Suprapubic skin (tissue), 3 donors: ENCODE measurements at regions not wholly inside any gene's neighbourhood (a gene's known extent, or its start where the extent isn't known, plus 50 kb on each side); places are given as distances from the start of the nearest gene placed in this dataset.

ENCODE experiments used
- EP300 ChIP-seq: sonication (generic); formaldehyde crosslinking; IDR thresholded peaks from one replicate; pipeline ENCODE4 v1.6.1; 2017; ENCODE audit warnings: antibody characterized with exemption
- TF ChIP-seq, protein P1 (sequence below), 2 donors: fragments of 200-600 bp in 1 of 2; fragments of 450-650 bp in 1 of 2; sonication (generic) in 1 of 2; IDR thresholded peaks; one replicate each; pipeline ENCODE4 v1.5.1; 2016 to 2019; ENCODE audit warnings: antibody characterized with exemption in 2 of 2, mild to moderate bottlenecking in 1 of 2, moderate library complexity in 1 of 2

DNA sequence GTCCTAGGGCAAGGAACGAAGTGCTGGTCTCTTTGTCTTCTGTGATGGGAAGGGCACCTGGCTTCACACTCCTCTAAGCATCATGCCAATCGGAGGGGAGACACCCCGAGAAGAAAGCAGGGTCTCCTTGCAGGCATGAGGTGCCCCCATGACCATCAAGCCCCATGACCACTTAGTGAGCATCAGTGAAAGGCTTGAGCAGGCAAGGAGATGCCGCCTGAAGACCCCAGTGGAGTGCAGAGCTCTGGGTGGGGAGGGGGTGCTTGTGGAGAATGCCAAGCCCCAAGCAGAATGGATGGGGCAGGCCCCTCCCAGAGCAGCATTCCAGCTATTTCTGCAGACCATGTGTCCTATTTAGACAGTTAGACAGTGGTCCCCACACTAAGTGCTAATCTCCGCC lies 232.7 kb upstream of the TNRC6C start:
- TF ChIP-seq, protein P1, sequence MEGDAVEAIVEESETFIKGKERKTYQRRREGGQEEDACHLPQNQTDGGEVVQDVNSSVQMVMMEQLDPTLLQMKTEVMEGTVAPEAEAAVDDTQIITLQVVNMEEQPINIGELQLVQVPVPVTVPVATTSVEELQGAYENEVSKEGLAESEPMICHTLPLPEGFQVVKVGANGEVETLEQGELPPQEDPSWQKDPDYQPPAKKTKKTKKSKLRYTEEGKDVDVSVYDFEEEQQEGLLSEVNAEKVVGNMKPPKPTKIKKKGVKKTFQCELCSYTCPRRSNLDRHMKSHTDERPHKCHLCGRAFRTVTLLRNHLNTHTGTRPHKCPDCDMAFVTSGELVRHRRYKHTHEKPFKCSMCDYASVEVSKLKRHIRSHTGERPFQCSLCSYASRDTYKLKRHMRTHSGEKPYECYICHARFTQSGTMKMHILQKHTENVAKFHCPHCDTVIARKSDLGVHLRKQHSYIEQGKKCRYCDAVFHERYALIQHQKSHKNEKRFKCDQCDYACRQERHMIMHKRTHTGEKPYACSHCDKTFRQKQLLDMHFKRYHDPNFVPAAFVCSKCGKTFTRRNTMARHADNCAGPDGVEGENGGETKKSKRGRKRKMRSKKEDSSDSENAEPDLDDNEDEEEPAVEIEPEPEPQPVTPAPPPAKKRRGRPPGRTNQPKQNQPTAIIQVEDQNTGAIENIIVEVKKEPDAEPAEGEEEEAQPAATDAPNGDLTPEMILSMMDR (IDR thresholded peaks at IDR 0.05), result no peak
- no peak for TF ChIP-seq EP300
